ENCODE measurements at regions not wholly inside any gene's neighbourhood (a gene's known extent, or its start where the extent isn't known, plus 50 kb on each side); places are given as distances from the start of the nearest gene placed in this dataset.

GRCh38 chr6:145454006-145454405 lies 281.3 kb downstream of the EPM2A start:
- TF ChIP-seq POLR2A (IDR thresholded peaks at IDR 0.05; ENCODE audit: low read length) (no peak), GATA1 (IDR thresholded peaks at IDR 0.05; ENCODE audit: low read depth, low read length) (no peak)
